CD8-positive, alpha-beta memory T cell (primary cell): ENCODE measurements at regions not wholly inside any gene's neighbourhood (a gene's known extent, or its start where the extent isn't known, plus 50 kb on each side); places are given as distances from the start of the nearest gene placed in this dataset.

Experiments
- CTCF ChIA-PET: fragments of 350-600 bp; sonication (Branson Sonifier 250); formaldehyde crosslinking; loops from one replicate; lab custom pipeline; 2021; ENCODE audit warnings: antibody characterized with exemption; lab: Charles Lee
- POLR2A ChIA-PET: fragments of 350-600 bp; sonication (Branson Sonifier 250); formaldehyde crosslinking; loops from one replicate; lab custom pipeline; 2021; ENCODE audit warnings: antibody characterized with exemption; lab: Charles Lee
- DNase-seq, 5 donors: peaks; one replicate each; pipeline versions ENCODE4 v3.0.0 to v3.0.0-alpha.2; 2020 to 2022; ENCODE audit warnings: mixed read lengths in 1 of 5
- H3K27ac ChIP-seq: one replicate; pipeline ENCODE4 v1.7.0; 2013; ENCODE audit warnings: low read depth, mild to moderate bottlenecking, low read length, moderate library complexity
- H3K27me3 ChIP-seq: 2 replicates; pipeline ENCODE4 v1.7.0; 2013; ENCODE audit warnings: low read length, mild to moderate bottlenecking; ENCODE audit not compliant: insufficient read depth, poor library complexity, severe bottlenecking
- H3K36me3 ChIP-seq: 2 replicates; pipeline ENCODE4 v1.7.0; 2013; ENCODE audit warnings: mild to moderate bottlenecking, low read length, moderate library complexity; ENCODE audit not compliant: insufficient read depth
- H3K4me1 ChIP-seq: 2 replicates; pipeline ENCODE4 v1.7.0; 2013; ENCODE audit warnings: mild to moderate bottlenecking, low read length, moderate library complexity; ENCODE audit not compliant: insufficient read depth
- H3K4me3 ChIP-seq: 2 replicates; pipeline ENCODE4 v1.7.0; 2013; ENCODE audit warnings: mild to moderate bottlenecking, low read length
- H3K9me3 ChIP-seq: 2 replicates; pipeline ENCODE4 v1.7.0; 2013; ENCODE audit warnings: mild to moderate bottlenecking, low read length
- H3K27ac Mint-ChIP-seq, 8 donors: one replicate each; pipeline ENCODE4 v1.8.0; 2020 to 2021; ENCODE audit warnings: mixed read lengths in 8 of 8, mild to moderate bottlenecking in 6 of 8, inconsistent platforms in 3 of 8, moderate library complexity in 3 of 8
- H3K27me3 Mint-ChIP-seq, 2 donors: one replicate each; pipeline ENCODE4 v1.8.0; 2020 to 2021; ENCODE audit warnings: mixed read lengths in 2 of 2, mild to moderate bottlenecking in 1 of 2, moderate library complexity in 1 of 2
- H3K36me3 Mint-ChIP-seq, 3 donors: one replicate each; pipeline ENCODE4 v1.8.0; 2020 to 2021; ENCODE audit warnings: mixed read lengths in 3 of 3, inconsistent platforms in 1 of 3, mild to moderate bottlenecking in 1 of 3
- H3K4me1 Mint-ChIP-seq, 3 donors: one replicate each; pipeline ENCODE4 v1.8.0; 2020 to 2021; ENCODE audit warnings: mixed read lengths in 3 of 3, inconsistent platforms in 1 of 3, mild to moderate bottlenecking in 1 of 3
- H3K4me3 Mint-ChIP-seq, 7 donors: one replicate each; pipeline ENCODE4 v1.8.0; 2020 to 2021; ENCODE audit warnings: mixed read lengths in 7 of 7, mild to moderate bottlenecking in 6 of 7, moderate library complexity in 4 of 7, inconsistent platforms in 2 of 7
- H3K9me3 Mint-ChIP-seq, 5 donors: one replicate each; pipeline ENCODE4 v1.8.0; 2020 to 2022; ENCODE audit warnings: mixed read lengths in 5 of 5, mild to moderate bottlenecking in 3 of 5, moderate library complexity in 2 of 5, inconsistent platforms in 1 of 5

DNA sequence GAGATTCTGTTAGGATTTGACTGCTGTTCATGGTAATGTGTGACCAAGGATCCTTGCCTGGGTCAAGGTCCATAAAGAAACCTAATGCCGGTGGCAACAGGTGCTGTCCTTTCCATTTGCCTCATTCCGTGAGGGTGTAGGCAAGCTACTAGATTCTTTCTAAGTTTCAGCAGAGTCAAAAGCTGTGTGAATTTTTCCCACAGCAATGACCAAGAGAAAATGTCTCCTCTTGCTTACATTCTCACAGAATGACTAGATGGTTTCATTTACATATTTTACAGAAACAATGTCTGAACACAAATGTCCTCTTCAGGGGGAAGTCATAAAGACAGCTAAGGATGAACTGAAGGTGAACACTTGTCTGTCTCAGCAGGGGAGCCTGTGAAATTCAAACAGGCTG is 75.3 kb upstream of the SV2C start:
- Mint-ChIP-seq H3K4me1 (no peaks in the 10 kb centered on the region), H3K4me3 (no peak overlapping the region), H3K36me3 (no peaks in the 10 kb centered on the region), H3K27me3 (peaks cover 5 to 60% of the 10 kb centered on the region in 2 donors), H3K27ac (no peak overlapping the region), H3K9me3 (peaks cover 0 to 1% (median 0%) of the 10 kb centered on the region in 5 donors)
- Histone ChIP-seq H3K36me3 (no peaks in the 10 kb centered on the region), H3K4me1 (no peaks in the 10 kb centered on the region), H3K27me3 (no peaks in the 10 kb centered on the region), H3K4me3 (no peak overlapping the region), H3K27ac (no peak overlapping the region), H3K9me3 (no peaks in the 10 kb centered on the region)
- DNase-seq: no peak
- ChIA-PET POLR2A (no interaction called here), CTCF (no interaction called here)

- CTCF ChIA-PET: no interaction called here
These were observed 82.6 kb upstream of the SV2C start for GRCh38 chr5:76000582-76000981.

DNA sequence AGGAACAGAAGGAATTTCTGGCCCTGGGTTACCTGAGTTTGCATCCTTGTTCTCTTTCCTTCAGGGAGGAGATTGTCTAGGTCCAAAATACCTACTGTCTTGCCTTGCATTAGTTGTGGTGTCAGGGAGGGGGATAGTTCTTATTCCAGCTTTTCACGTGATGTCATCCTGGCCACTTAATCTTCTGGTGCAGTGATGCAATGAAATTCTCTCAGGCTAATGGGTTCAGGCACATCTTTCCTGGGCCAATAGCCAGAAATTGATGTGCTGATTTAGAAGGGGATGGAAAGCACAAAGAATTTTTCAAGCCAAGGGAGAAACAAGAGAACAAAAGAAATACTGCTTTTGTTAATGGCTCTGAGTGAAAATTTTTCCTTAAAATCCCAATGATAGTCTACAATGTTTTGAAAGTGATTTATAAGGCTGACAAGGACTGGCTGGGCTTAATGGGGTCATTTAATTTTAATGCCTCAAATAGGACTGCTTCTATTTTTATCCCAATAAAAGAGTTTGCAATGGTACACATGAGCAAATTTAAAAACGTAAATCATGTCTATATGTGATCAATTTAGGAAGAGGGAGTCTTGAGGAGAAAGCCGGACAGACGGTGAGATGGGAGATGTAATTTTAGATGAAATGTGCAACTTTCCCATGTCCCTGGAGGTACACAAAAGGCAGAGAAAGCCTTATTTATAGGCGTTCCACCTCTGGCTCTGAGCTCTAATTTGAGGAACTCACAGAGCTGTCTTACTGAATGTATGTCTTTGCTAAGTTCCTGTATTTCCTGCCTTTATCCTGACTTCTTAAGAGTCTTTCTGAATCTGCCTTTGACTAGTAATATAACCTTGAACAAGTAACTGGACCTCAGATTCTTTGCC is 89.3 kb upstream of the SV2C start:
- POLR2A ChIA-PET: no interaction called here
- no peaks in the 10 kb centered on the region for H3K36me3 ChIP-seq
- CTCF ChIA-PET: no interaction called here
- H3K27me3 ChIP-seq: no peaks in the 10 kb centered on the region
- no peak overlapping the region for H3K27ac Mint-ChIP-seq
- no peak overlapping the region for H3K4me3 Mint-ChIP-seq
- no peak for DNase-seq
- no peak overlapping the region for H3K27ac ChIP-seq
- H3K27me3 Mint-ChIP-seq: peaks cover 8 to 38% of the 10 kb centered on the region in 2 donors
- H3K4me1 ChIP-seq: no peaks in the 10 kb centered on the region
- H3K9me3 ChIP-seq: no peaks in the 10 kb centered on the region
- peaks cover 0 to 9% (median 0%) of the 10 kb centered on the region in 3 donors for H3K36me3 Mint-ChIP-seq
- peaks cover 0 to 18% (median 16%) of the 10 kb centered on the region in 5 donors for H3K9me3 Mint-ChIP-seq
- H3K4me1 Mint-ChIP-seq: no peaks in the 10 kb centered on the region
- H3K4me3 ChIP-seq: no peak overlapping the region

More at GRCh38 chr5:76000582-76000981, 82.6 kb upstream of the SV2C start:
- H3K4me1 Mint-ChIP-seq: no peaks in the 10 kb centered on the region
- H3K36me3 Mint-ChIP-seq: peaks cover 0 to 13% (median 0%) of the 10 kb centered on the region in 3 donors
- Histone ChIP-seq H3K27me3 (no peaks in the 10 kb centered on the region), H3K9me3 (no peaks in the 10 kb centered on the region), H3K36me3 (no peaks in the 10 kb centered on the region), H3K27ac (no peak overlapping the region), H3K4me1 (no peaks in the 10 kb centered on the region), H3K4me3 (no peak overlapping the region)
- no peak overlapping the region for H3K27ac Mint-ChIP-seq
- POLR2A ChIA-PET: no interaction called here
- peaks cover 0 to 18% (median 13%) of the 10 kb centered on the region in 5 donors for H3K9me3 Mint-ChIP-seq
- peaks cover 16 to 41% of the 10 kb centered on the region in 2 donors for H3K27me3 Mint-ChIP-seq
- no peak overlapping the region for H3K4me3 Mint-ChIP-seq
- DNase-seq: no peak

DNA sequence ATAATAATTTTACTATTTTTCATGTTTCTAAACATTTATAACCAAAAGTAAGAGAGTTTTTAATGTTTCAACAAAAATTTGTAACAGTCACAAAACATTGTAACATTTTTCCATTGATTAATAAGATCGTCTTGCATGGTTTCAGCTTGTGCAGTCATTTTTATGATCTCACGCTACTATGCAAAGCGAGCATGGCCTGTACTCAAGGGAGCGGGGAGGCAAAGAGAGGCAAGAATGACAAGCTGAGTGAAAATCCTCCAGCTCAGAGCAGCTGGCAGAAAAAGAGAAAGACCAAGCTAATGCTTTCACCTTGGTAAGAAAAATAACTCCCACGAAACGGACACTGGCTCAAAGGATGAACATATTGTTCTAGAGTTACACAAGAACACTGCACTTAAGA is 90.0 kb upstream of the SV2C start:
- H3K4me1 Mint-ChIP-seq: no peaks in the 10 kb centered on the region
- H3K27me3 Mint-ChIP-seq: peaks cover 5 to 38% of the 10 kb centered on the region in 2 donors
- Histone ChIP-seq H3K36me3 (no peaks in the 10 kb centered on the region), H3K27me3 (no peaks in the 10 kb centered on the region), H3K27ac (no peak overlapping the region), H3K9me3 (no peaks in the 10 kb centered on the region), H3K4me1 (no peaks in the 10 kb centered on the region), H3K4me3 (no peak overlapping the region)
- POLR2A ChIA-PET: no interaction called here
- no peak overlapping the region for H3K27ac Mint-ChIP-seq
- DNase-seq: no peak
- H3K4me3 Mint-ChIP-seq: no peak overlapping the region
- CTCF ChIA-PET: no interaction called here
- peaks cover 0 to 4% (median 0%) of the 10 kb centered on the region in 3 donors for H3K36me3 Mint-ChIP-seq
- peaks cover 0 to 14% (median 12%) of the 10 kb centered on the region in 5 donors for H3K9me3 Mint-ChIP-seq

DNA sequence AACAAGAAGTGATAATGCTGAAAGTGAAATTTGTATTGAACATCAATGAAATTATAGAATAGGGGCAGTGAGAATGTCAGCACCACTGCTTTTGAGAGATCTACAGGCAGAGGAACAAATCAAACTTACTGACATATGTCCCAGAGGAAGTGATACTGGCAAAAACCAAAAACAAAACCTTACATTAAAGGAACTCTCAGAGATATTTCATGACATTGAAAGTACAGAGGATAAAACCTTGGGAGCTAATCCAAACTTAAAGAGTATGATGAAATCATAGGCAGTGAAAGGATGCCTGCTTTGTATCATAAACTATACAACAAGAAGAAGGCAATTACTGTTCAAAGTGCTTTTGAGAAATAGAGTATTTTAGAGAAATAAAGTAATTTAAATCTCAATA is 90.4 kb upstream of the SV2C start:
- Histone ChIP-seq H3K27me3 (no peaks in the 10 kb centered on the region), H3K4me1 (no peaks in the 10 kb centered on the region), H3K27ac (no peak overlapping the region), H3K9me3 (no peaks in the 10 kb centered on the region), H3K36me3 (no peaks in the 10 kb centered on the region), H3K4me3 (no peak overlapping the region)
- ChIA-PET CTCF (no interaction called here), POLR2A (no interaction called here)
- peaks cover 0 to 14% (median 12%) of the 10 kb centered on the region in 5 donors for H3K9me3 Mint-ChIP-seq
- H3K36me3 Mint-ChIP-seq: peaks cover 0 to 4% (median 0%) of the 10 kb centered on the region in 3 donors
- no peak overlapping the region for H3K27ac Mint-ChIP-seq
- no peak overlapping the region for H3K4me3 Mint-ChIP-seq
- no peak for DNase-seq
- no peaks in the 10 kb centered on the region for H3K4me1 Mint-ChIP-seq
- peaks cover 5 to 38% of the 10 kb centered on the region in 2 donors for H3K27me3 Mint-ChIP-seq

DNA sequence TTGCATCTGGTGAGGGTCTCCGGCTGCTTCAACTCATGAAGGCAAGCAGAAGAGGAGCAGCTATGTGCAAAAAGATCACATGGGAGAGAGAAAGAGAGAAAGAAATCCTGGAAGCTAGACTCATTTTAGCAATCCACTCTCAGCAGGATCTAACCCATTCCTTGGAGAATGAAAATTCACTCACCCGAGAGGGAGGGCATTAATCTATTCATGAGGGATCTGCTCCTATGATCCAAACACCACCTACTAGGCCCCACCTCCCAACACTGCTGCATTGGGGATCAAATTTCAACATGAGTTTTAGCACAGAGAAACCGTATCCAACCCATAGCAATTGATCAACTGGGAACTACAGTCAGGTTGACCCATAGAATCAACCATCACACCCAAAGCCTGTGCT is 98.1 kb upstream of the SV2C start:
- peak overlapping the region in 1 of 8 donors; percentile 0 for H3K27ac Mint-ChIP-seq
- DNase-seq: no peak
- CTCF ChIA-PET: no interaction called here

GRCh38 chr5:75975496-75975895 is 107.7 kb upstream of the SV2C start:
- Histone ChIP-seq H3K27me3 (no peaks in the 10 kb centered on the region), H3K36me3 (no peaks in the 10 kb centered on the region), H3K4me3 (no peak overlapping the region), H3K27ac (no peak overlapping the region), H3K4me1 (no peaks in the 10 kb centered on the region), H3K9me3 (no peaks in the 10 kb centered on the region)
- ChIA-PET CTCF (no interaction called here), POLR2A (no interaction called here)
- Mint-ChIP-seq H3K27me3 (peaks cover 12 to 37% of the 10 kb centered on the region in 2 donors), H3K4me1 (no peaks in the 10 kb centered on the region), H3K9me3 (peaks cover 0 to 9% (median 0%) of the 10 kb centered on the region in 5 donors), H3K36me3 (peaks cover 0 to 2% (median 0%) of the 10 kb centered on the region in 3 donors), H3K4me3 (no peak overlapping the region), H3K27ac (no peak overlapping the region)
- no peak for DNase-seq

More for the DNA sequence above, 98.1 kb upstream of the SV2C start:
- Mint-ChIP-seq H3K27me3 (peaks cover 0 to 1% of the 10 kb centered on the region in 2 donors), H3K4me1 (no peaks in the 10 kb centered on the region), H3K9me3 (no peaks in the 10 kb centered on the region), H3K36me3 (no peaks in the 10 kb centered on the region), H3K4me3 (no peak overlapping the region)
- H3K36me3 ChIP-seq: no peaks in the 10 kb centered on the region
- H3K4me3 ChIP-seq: no peak overlapping the region
- no peaks in the 10 kb centered on the region for H3K27me3 ChIP-seq
- POLR2A ChIA-PET: no interaction called here
- no peak overlapping the region for H3K27ac ChIP-seq
- H3K9me3 ChIP-seq: no peaks in the 10 kb centered on the region
- H3K4me1 ChIP-seq: no peaks in the 10 kb centered on the region

DNA sequence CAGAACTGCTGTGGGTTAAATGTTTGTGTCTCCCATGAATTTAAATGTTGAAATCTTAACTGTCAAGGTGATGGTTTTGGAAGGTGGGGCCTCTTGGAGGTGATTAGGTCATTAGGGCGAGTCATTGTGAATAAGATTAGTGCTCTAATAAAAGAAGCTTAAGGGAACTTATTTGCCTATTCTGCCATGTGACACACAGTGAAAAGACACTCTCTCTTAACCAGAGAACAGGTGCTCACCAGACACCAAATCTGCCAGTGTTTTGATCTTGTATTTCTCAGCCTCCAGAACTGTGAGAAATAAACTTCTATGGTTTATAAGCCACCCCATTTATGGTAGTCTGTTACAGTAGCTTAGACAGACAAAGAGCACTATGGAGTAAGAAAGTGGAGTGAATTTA is 117.9 kb upstream of the SV2C start:
- POLR2A ChIA-PET: no interaction called here
- Histone ChIP-seq H3K9me3 (no peaks in the 10 kb centered on the region), H3K27me3 (no peaks in the 10 kb centered on the region), H3K27ac (no peak overlapping the region), H3K36me3 (no peaks in the 10 kb centered on the region), H3K4me1 (no peaks in the 10 kb centered on the region), H3K4me3 (no peak overlapping the region)
- no peak overlapping the region for H3K27ac Mint-ChIP-seq
- H3K4me1 Mint-ChIP-seq: no peaks in the 10 kb centered on the region
- H3K27me3 Mint-ChIP-seq: peaks cover 9 to 33% of the 10 kb centered on the region in 2 donors
- DNase-seq: no peak
- peaks cover 0 to 11% (median 0%) of the 10 kb centered on the region in 3 donors for H3K36me3 Mint-ChIP-seq
- CTCF ChIA-PET: no interaction called here
- no peak overlapping the region for H3K4me3 Mint-ChIP-seq
- H3K9me3 Mint-ChIP-seq: peaks cover 0 to 19% (median 13%) of the 10 kb centered on the region in 5 donors
